Right atrium auricular region (tissue), 2 donors: ENCODE measurements at regions not wholly inside any gene's neighbourhood (a gene's known extent, or its start where the extent isn't known, plus 50 kb on each side); places are given as distances from the start of the nearest gene placed in this dataset.

Experiments used
- DNase-seq: peaks from one replicate; pipeline ENCODE4 v3.0.0-alpha.2; 2019; ENCODE audit warnings: low spot score
- H3K27ac ChIP-seq, 2 donors: fragments of 200-600 bp; sonication (generic); 1 replicate in 1 of 2; 2 replicates in 1 of 2; pipeline ENCODE4 v1.5.1; 2016 to 2019
- H3K27me3 ChIP-seq, 2 donors: fragments of 200-600 bp; sonication (generic); one replicate each; pipeline versions ENCODE4 v1.5.1 to v1.6.0; 2017 to 2019
- H3K36me3 ChIP-seq: fragments of 200-600 bp; sonication (generic); one replicate; pipeline ENCODE4 v1.5.1; 2016
- H3K4me1 ChIP-seq, 2 donors: fragments of 200-600 bp; sonication (generic); one replicate each; pipeline versions ENCODE4 v1.5.1 to v1.6.0; 2017 to 2019
- H3K4me3 ChIP-seq, 2 donors: fragments of 200-600 bp; sonication (generic); 1 replicate in 1 of 2; 2 replicates in 1 of 2; pipeline ENCODE4 v1.5.1; 2017 to 2019; ENCODE audit warnings: mild to moderate bottlenecking in 1 of 2, moderate library complexity in 1 of 2
- H3K9me3 ChIP-seq, 2 donors: fragments of 200-600 bp; sonication (generic); one replicate each; pipeline ENCODE4 v1.5.1; 2019
- TF ChIP-seq, protein P1 (sequence below), 2 donors: fragments of 200-600 bp; sonication (generic); IDR thresholded peaks; one replicate each; pipeline ENCODE4 v1.5.1; 2019; ENCODE audit warnings: antibody characterized with exemption in 2 of 2

DNA sequence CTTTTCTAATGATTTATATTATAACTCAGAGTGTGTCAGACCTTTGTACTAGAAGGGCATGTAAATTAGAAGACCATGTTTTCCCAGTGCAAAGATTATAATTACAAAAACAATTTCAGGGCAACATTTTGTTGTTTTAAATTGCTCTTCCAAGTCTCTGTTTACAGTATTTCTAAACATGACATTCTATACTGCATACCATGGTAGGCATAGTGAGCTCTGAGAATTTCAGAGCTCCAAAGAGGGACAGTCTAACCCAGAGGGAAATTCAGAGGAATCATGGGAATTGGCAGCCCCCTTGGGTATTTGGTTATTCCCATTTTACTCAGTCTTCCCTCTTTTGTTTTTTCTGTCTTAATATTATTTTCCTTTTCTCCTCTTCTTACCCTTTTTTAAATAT lies 361.5 kb upstream of the SEMA6D start:
- DNase-seq = no peak
- Histone ChIP-seq H3K9me3 (no peaks in the 10 kb centered on the region), H3K4me3 (no peak overlapping the region), H3K27me3 (no peaks in the 10 kb centered on the region), H3K36me3 (no peaks in the 10 kb centered on the region), H3K4me1 (no peaks in the 10 kb centered on the region), H3K27ac (no peak overlapping the region)
- TF ChIP-seq, protein P1, sequence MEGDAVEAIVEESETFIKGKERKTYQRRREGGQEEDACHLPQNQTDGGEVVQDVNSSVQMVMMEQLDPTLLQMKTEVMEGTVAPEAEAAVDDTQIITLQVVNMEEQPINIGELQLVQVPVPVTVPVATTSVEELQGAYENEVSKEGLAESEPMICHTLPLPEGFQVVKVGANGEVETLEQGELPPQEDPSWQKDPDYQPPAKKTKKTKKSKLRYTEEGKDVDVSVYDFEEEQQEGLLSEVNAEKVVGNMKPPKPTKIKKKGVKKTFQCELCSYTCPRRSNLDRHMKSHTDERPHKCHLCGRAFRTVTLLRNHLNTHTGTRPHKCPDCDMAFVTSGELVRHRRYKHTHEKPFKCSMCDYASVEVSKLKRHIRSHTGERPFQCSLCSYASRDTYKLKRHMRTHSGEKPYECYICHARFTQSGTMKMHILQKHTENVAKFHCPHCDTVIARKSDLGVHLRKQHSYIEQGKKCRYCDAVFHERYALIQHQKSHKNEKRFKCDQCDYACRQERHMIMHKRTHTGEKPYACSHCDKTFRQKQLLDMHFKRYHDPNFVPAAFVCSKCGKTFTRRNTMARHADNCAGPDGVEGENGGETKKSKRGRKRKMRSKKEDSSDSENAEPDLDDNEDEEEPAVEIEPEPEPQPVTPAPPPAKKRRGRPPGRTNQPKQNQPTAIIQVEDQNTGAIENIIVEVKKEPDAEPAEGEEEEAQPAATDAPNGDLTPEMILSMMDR (IDR thresholded peaks at IDR 0.05) = no peak

DNA sequence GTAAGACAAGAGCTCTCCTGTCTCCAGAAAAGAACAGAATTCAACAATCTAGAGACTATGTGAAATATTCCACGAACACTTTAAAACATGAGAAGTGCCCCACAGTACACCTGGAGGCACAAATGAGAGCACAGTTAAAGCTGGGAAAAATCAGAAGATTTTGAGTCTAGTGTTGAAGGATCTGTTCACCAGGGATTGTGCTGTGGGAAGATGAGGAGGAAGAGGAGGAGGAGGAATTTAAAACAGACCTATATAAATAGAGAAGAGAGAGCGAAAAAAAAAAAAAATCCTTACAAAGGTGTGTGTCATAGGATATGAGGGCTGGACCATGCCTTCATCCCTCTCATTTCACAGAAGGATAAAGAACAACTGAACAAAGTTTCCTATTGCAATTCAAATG lies 361.0 kb upstream of the SEMA6D start:
- H3K36me3 ChIP-seq = no peaks in the 10 kb centered on the region
- H3K4me3 ChIP-seq = no peak overlapping the region
- no peaks in the 10 kb centered on the region for H3K27me3 ChIP-seq
- DNase-seq = no peak
- TF ChIP-seq, protein P1 (IDR thresholded peaks at IDR 0.05) = no peak
- H3K9me3 ChIP-seq = no peaks in the 10 kb centered on the region
- no peak overlapping the region for H3K27ac ChIP-seq
- H3K4me1 ChIP-seq = no peaks in the 10 kb centered on the region

DNA sequence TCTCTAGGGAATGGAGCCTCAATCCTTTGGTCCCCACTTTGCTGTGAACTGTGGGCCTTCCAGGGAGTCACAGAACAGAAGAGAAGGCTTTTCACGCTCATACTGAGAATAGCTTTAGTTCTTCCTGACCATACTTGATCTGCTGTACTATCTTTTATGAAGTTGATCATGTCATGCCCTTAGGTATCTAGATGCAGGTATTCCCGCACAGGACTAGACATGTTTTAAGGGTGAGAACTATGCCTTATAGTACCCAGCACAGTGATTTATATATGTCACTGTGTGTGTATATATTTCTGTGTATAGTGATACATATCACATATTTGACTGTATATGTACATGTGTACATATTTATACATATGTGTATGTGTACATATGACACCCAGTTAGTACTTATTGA lies 358.4 kb upstream of the SEMA6D start:
- Histone ChIP-seq H3K36me3 (no peaks in the 10 kb centered on the region), H3K4me3 (no peak overlapping the region), H3K27me3 (no peaks in the 10 kb centered on the region), H3K27ac (no peak overlapping the region), H3K9me3 (no peaks in the 10 kb centered on the region), H3K4me1 (no peaks in the 10 kb centered on the region)
- TF ChIP-seq, protein P1 (IDR thresholded peaks at IDR 0.05) = no peak
- no peak for DNase-seq

DNA sequence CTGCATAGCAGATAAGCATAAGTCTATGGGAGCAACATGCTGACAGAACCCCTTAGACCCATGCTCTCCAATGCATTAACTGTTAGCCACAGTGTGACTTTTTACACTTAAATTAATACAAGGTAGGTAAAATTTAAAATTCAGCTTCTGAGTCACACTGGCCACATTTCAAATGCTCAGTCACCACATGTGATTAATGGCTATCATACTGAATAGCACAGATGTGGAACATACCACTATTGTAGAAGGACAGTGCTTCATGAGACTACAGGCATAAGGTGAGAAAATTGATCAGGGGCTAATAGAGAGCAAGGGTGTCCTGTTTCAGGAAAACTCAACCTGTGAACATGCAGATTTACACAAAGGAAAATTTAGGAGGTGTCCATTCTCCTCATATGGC lies 357.0 kb upstream of the SEMA6D start:
- no peaks in the 10 kb centered on the region for H3K36me3 ChIP-seq
- no peak for DNase-seq
- no peak overlapping the region for H3K27ac ChIP-seq
- H3K4me1 ChIP-seq = no peaks in the 10 kb centered on the region
- no peaks in the 10 kb centered on the region for H3K27me3 ChIP-seq
- no peaks in the 10 kb centered on the region for H3K9me3 ChIP-seq
- TF ChIP-seq, protein P1 (IDR thresholded peaks at IDR 0.05) = no peak
- no peak overlapping the region for H3K4me3 ChIP-seq

DNA sequence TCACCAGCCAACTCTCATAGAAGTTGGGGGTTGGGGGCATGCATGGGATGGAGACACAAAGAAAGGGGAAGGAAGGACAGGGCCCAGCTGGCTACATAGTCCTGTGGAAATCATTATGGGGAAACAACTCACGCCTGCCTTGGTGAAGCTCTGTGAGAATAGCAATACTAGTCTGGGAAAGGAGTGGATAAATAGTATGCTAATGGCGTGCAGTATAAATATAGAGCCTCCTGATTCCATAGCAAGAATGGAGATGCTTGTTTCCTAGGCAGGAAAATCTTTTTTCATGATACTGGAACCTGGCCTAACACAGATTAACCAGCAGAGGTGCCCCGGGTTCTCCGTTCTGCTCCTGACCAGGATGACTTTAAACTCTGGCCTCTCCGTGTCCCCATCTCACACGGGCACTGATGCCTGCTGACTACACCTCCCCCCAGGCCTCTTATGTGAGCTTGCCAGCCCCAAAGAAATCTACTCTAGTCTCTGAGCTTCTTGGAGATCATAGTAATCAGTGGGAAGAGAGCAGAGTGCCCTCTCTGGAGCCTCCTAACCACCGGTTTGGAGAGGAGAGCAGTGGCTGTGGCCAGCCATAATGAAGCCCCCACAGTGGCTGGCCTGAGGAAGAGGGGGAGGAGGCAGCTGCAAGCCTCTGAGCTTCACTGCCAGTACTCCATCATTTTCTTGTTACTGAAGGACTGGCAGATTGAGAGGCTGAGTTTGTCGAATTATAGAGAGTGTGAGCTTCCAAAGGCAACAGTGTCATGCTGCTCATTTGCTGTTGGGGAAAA lies 355.0 kb upstream of the SEMA6D start:
- TF ChIP-seq, protein P1 (IDR thresholded peaks at IDR 0.05) = no peak
- no peak for DNase-seq
- Histone ChIP-seq H3K36me3 (no peaks in the 10 kb centered on the region), H3K27me3 (no peaks in the 10 kb centered on the region), H3K9me3 (no peaks in the 10 kb centered on the region), H3K27ac (no peak overlapping the region), H3K4me1 (no peaks in the 10 kb centered on the region), H3K4me3 (no peak overlapping the region)

DNA sequence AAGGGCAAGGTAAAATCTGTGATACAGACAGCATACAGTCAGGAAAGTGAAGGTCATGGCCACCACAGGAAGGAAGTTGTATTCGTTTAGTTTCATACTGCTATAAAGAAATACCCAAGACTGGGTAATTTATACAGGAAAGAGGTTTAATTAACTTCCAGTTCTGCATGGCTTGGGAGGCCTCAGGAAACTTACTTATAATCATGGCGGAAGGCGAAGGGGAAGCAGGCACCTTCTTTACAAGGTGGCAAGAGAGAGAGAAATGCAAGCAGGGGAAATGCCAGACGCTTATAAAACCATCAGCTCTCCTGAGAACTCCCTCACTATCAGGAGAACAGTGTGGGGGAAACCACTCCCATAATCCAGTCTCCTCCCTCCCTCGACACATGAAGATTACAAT lies 353.7 kb upstream of the SEMA6D start:
- TF ChIP-seq, protein P1 (IDR thresholded peaks at IDR 0.05) = no peak
- no peaks in the 10 kb centered on the region for H3K9me3 ChIP-seq
- no peaks in the 10 kb centered on the region for H3K27me3 ChIP-seq
- no peak overlapping the region for H3K27ac ChIP-seq
- H3K36me3 ChIP-seq = no peaks in the 10 kb centered on the region
- H3K4me1 ChIP-seq = no peaks in the 10 kb centered on the region
- no peak overlapping the region for H3K4me3 ChIP-seq
- no peak for DNase-seq
